SK-N-SH treated with all-trans-retinoic acid at 6 μM for 48 hours (cell line): ENCODE measurements at regions not wholly inside any gene's neighbourhood (a gene's known extent, or its start where the extent isn't known, plus 50 kb on each side); places are given as distances from the start of the nearest gene placed in this dataset.

Source experiments
- ARNTL ChIP-seq: fragments of 450-650 bp; formaldehyde crosslinking; IDR thresholded peaks from 2 replicates; pipeline ENCODE4 v1.5.0; 2020; ENCODE audit warnings: low read depth, mild to moderate bottlenecking, moderate library complexity, borderline replicate concordance
- BACH2 ChIP-seq: fragments of 250-450 bp; sonication (Bioruptor Pico); IDR thresholded peaks from 2 replicates; pipeline ENCODE4 v1.9.0; 2021; ENCODE audit warnings: mild to moderate bottlenecking, borderline replicate concordance
- CSDC2 ChIP-seq: fragments of 250-450 bp; sonication (Bioruptor Pico); IDR thresholded peaks from 2 replicates; pipeline ENCODE4 v1.5.0; 2020; ENCODE audit warnings: mild to moderate bottlenecking, moderate library complexity
- ESRRG ChIP-seq: fragments of 250-450 bp; sonication (Bioruptor Pico); IDR thresholded peaks from 2 replicates; pipeline ENCODE4 v1.6.1; 2021; ENCODE audit warnings: mild to moderate bottlenecking
- RARB ChIP-seq: fragments of 250-450 bp; sonication (Bioruptor Pico); IDR thresholded peaks from 2 replicates; pipeline ENCODE4 v1.8.0; 2021; ENCODE audit warnings: mild to moderate bottlenecking, moderate library complexity
- ZNF565 ChIP-seq: fragments of 450-650 bp; formaldehyde crosslinking; conservative IDR thresholded peaks from 2 replicates; pipeline ENCODE4 v1.5.0; 2020; ENCODE audit warnings: low read depth, mild to moderate bottlenecking, moderate library complexity
- TF ChIP-seq, protein P1 (sequence below): fragments of 250-450 bp; sonication (Bioruptor Pico); IDR thresholded peaks from 2 replicates; pipeline ENCODE4 v1.8.0; 2021; ENCODE audit warnings: low read depth, mild to moderate bottlenecking, moderate library complexity, borderline replicate concordance
- TF ChIP-seq, protein P2 (sequence below): fragments of 250-450 bp; sonication (Bioruptor Pico); IDR thresholded peaks from 2 replicates; pipeline ENCODE4 v1.5.1; 2020; ENCODE audit warnings: low read depth, mild to moderate bottlenecking, moderate library complexity
- TF ChIP-seq, protein P3 (sequence below): fragments of 250-450 bp; sonication (Bioruptor Pico); IDR thresholded peaks from 2 replicates; pipeline ENCODE4 v1.5.1; 2021; ENCODE audit warnings: mild to moderate bottlenecking, moderate library complexity

DNA sequence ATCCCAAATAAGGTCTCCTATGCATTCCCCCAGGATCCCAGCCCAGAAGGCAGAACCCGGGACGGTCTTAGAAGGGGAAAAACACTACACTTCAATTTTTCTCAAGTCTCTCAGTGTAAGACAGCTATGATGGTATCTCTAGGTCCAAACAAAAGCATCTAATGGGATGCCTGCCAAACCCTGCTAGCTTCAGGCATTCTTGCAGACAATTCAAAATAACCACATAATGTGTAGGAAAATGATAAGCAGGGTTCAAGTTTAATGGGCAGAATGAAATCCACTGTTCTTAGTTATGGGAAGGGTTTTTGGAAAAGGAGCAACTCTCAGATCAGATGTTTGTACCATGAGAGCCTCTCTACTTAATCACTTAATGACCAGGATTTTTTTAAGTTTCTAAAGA, 119.8 kb upstream of the ANO1 start:
- TF ChIP-seq BACH2 (CRISPR knock-in tag): no peak
- TF ChIP-seq, protein P1, sequence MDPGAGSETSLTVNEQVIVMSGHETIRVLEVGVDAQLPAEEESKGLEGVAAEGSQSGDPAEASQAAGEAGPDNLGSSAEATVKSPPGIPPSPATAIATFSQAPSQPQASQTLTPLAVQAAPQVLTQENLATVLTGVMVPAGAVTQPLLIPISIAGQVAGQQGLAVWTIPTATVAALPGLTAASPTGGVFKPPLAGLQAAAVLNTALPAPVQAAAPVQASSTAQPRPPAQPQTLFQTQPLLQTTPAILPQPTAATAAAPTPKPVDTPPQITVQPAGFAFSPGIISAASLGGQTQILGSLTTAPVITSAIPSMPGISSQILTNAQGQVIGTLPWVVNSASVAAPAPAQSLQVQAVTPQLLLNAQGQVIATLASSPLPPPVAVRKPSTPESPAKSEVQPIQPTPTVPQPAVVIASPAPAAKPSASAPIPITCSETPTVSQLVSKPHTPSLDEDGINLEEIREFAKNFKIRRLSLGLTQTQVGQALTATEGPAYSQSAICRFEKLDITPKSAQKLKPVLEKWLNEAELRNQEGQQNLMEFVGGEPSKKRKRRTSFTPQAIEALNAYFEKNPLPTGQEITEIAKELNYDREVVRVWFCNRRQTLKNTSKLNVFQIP (CRISPR knock-in tag): no peak
- TF ChIP-seq, protein P2, sequence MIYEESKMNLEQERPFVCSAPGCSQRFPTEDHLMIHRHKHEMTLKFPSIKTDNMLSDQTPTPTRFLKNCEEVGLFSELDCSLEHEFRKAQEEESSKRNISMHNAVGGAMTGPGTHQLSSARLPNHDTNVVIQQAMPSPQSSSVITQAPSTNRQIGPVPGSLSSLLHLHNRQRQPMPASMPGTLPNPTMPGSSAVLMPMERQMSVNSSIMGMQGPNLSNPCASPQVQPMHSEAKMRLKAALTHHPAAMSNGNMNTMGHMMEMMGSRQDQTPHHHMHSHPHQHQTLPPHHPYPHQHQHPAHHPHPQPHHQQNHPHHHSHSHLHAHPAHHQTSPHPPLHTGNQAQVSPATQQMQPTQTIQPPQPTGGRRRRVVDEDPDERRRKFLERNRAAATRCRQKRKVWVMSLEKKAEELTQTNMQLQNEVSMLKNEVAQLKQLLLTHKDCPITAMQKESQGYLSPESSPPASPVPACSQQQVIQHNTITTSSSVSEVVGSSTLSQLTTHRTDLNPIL (CRISPR knock-in tag): no peak
- no peak for TF ChIP-seq ZNF565 (CRISPR knock-in tag)
- TF ChIP-seq, protein P3, sequence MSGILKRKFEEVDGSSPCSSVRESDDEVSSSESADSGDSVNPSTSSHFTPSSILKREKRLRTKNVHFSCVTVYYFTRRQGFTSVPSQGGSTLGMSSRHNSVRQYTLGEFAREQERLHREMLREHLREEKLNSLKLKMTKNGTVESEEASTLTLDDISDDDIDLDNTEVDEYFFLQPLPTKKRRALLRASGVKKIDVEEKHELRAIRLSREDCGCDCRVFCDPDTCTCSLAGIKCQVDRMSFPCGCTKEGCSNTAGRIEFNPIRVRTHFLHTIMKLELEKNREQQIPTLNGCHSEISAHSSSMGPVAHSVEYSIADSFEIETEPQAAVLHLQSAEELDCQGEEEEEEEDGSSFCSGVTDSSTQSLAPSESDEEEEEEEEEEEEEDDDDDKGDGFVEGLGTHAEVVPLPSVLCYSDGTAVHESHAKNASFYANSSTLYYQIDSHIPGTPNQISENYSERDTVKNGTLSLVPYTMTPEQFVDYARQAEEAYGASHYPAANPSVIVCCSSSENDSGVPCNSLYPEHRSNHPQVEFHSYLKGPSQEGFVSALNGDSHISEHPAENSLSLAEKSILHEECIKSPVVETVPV: no peak
- no peak for TF ChIP-seq RARB (CRISPR knock-in tag)
- no peak for TF ChIP-seq ARNTL (CRISPR knock-in tag)
- TF ChIP-seq ESRRG (CRISPR knock-in tag): no peak
- no peak for TF ChIP-seq CSDC2 (CRISPR knock-in tag)
